Upper lobe of left lung (tissue), 6 donors: ENCODE measurements at regions not wholly inside any gene's neighbourhood (a gene's known extent, or its start where the extent isn't known, plus 50 kb on each side); places are given as distances from the start of the nearest gene placed in this dataset.

ENCODE experiments used
- ATAC-seq, 2 donors: fragments of 200-7000 bp; cut with Tn5 transposase; one replicate each; pipeline ENCODE4 v1.9.1; 2022; ENCODE audit warnings: mild to moderate bottlenecking in 2 of 2, moderate library complexity in 2 of 2; ENCODE audit not compliant: low FRiP score in 2 of 2
- DNase-seq, 2 donors: peaks; one replicate each; pipeline ENCODE4 v3.0.0-alpha.2; 2019 to 2020
- H3K27ac ChIP-seq, 4 donors: fragments of 200-600 bp; sonication (generic); one replicate each; pipeline ENCODE4 v1.5.1; 2016 to 2019
- H3K27me3 ChIP-seq, 4 donors: fragments of 200-600 bp; sonication (generic); one replicate each; pipeline ENCODE4 v1.5.1; 2017 to 2019
- H3K36me3 ChIP-seq, 4 donors: fragments of 200-600 bp; sonication (generic); one replicate each; pipeline ENCODE4 v1.5.1; 2016 to 2019
- H3K4me1 ChIP-seq, 4 donors: fragments of 200-600 bp; sonication (generic); one replicate each; pipeline ENCODE4 v1.5.1; 2018 to 2019
- H3K4me3 ChIP-seq, 4 donors: fragments of 200-600 bp; sonication (generic); one replicate each; pipeline ENCODE4 v1.5.1; 2017 to 2019; ENCODE audit warnings: mild to moderate bottlenecking in 2 of 4, moderate library complexity in 1 of 4
- H3K9me3 ChIP-seq, 4 donors: fragments of 200-600 bp; sonication (generic); one replicate each; pipeline ENCODE4 v1.5.1; 2018 to 2019
- EP300 ChIP-seq, 4 donors: sonication (generic); formaldehyde crosslinking; IDR thresholded peaks; one replicate each; pipeline ENCODE4 v1.5.1; 2017; ENCODE audit warnings: antibody characterized with exemption in 4 of 4, control low read depth in 2 of 4
- POLR2A ChIP-seq, 4 donors: fragments of 450-650 bp; IDR thresholded peaks; one replicate each; pipeline ENCODE4 v1.5.1; 2016 to 2017; ENCODE audit warnings: antibody characterized with exemption in 4 of 4, mild to moderate bottlenecking in 2 of 4
- POLR2AphosphoS5 ChIP-seq, 2 donors: sonication (generic); formaldehyde crosslinking; IDR thresholded peaks; one replicate each; pipeline ENCODE4 v1.5.1; 2017; ENCODE audit warnings: antibody characterized with exemption in 2 of 2
- WGBS, 2 donors: methylation state at CpG; one replicate each; pipeline ENCODE4 v1.1.5; 2017 to 2018; 5-methylcytosine and 5-hydroxymethylcytosine counted together
- TF ChIP-seq, protein P1 (sequence below), 6 experiments: fragments of 450-650 bp in 4 of 6; fragments of 200-600 bp in 2 of 6; sonication (generic) in 2 of 6; IDR thresholded peaks; one replicate each; pipeline ENCODE4 v1.5.1; 2016 to 2019; ENCODE audit warnings: antibody characterized with exemption in 6 of 6
- donor health status: DM: no; HTN: no; CAD: no; lungs with moderate emphysema.
- donor health status: DM: no; HTN: yes; CAD: no; lungs with severe emphysema.

DNA sequence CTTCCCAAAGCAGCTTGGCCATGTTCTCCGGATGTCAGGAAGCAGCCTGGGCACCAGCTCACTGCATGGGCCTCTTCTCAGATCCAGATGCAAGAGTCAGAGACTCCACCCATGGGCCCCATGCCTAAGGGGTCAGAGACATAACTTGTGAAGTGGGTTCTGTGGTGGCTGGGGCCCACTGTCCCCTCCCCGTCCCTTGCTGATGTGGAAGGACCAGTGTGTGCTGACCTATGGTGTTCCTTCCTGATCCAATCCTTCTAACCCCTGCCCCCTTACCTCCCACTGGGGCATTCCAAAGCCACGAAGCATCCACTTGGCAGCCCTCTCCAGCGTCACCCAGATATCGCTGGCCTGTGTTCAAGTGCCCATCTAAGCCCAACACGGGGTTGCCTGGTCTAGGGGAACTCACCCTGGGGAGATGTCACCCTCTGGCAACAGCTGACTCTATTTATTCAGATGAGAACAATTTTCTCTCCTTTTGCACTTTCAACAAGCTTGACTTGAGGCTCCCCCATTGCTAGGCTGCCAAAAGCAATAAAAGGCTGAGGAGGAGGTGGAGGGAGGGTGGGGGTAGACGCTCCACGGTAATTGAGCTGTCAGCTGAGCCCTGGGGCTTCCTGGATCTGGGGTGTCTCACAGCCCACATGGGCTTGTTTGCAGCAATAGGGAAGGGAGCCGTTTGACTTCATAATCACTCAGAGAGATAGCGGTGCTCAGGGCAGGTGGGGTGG lies 158.5 kb downstream of the ADAMTS15 start:
- Histone ChIP-seq H3K27ac (peak overlapping the region in 1 of 4 donors; percentile 6), H3K4me3 (no peak overlapping the region), H3K4me1 (no peaks in the 10 kb centered on the region), H3K36me3 (no peaks in the 10 kb centered on the region), H3K9me3 (no peaks in the 10 kb centered on the region), H3K27me3 (no peaks in the 10 kb centered on the region)
- DNase-seq (no peak), ATAC-seq (no peak)
- no peak for TF ChIP-seq POLR2A (IDR thresholded peaks at IDR 0.05)
- TF ChIP-seq, protein P1, sequence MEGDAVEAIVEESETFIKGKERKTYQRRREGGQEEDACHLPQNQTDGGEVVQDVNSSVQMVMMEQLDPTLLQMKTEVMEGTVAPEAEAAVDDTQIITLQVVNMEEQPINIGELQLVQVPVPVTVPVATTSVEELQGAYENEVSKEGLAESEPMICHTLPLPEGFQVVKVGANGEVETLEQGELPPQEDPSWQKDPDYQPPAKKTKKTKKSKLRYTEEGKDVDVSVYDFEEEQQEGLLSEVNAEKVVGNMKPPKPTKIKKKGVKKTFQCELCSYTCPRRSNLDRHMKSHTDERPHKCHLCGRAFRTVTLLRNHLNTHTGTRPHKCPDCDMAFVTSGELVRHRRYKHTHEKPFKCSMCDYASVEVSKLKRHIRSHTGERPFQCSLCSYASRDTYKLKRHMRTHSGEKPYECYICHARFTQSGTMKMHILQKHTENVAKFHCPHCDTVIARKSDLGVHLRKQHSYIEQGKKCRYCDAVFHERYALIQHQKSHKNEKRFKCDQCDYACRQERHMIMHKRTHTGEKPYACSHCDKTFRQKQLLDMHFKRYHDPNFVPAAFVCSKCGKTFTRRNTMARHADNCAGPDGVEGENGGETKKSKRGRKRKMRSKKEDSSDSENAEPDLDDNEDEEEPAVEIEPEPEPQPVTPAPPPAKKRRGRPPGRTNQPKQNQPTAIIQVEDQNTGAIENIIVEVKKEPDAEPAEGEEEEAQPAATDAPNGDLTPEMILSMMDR (IDR thresholded peaks at IDR 0.05), result no peak
- no peak for TF ChIP-seq EP300 (IDR thresholded peaks at IDR 0.05)
- TF ChIP-seq POLR2AphosphoS5 (IDR thresholded peaks at IDR 0.05), result no peak
- 62 to 69% methylated on average over 9 to 10 of the region's 10 CpGs for WGBS, 2 donors

DNA sequence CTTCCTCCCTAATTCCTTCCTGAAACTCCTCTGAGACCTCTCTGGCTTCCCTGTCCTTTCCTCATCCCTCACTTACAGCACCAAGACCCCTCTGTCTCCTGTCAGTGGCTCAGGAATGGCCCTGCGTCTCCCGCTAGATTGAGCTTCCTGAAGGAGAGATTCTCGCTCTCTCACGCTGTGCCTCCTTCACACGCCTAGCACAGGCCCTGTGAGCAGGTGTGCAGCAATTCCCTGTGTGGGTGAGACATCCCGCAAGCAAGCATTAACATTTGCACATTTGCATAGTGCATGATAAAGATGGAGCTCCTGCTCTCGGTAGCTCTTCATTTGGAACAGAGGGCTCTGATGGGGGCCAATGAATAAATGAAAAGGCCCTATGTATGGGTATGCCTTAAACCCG lies 159.8 kb downstream of the ADAMTS15 start:
- Histone ChIP-seq H3K9me3 (no peaks in the 10 kb centered on the region), H3K27ac (peak overlapping the region in 2 of 4 donors; percentile 35 to 53), H3K4me3 (no peak overlapping the region), H3K4me1 (no peaks in the 10 kb centered on the region), H3K36me3 (no peaks in the 10 kb centered on the region), H3K27me3 (no peaks in the 10 kb centered on the region)
- ATAC-seq (no peak), DNase-seq (no peak)
- WGBS, 2 donors, result 76 to 83% methylated on average over 8 of the region's 8 CpGs
- TF ChIP-seq EP300 (IDR thresholded peaks at IDR 0.05), result no peak
- TF ChIP-seq, protein P1 (IDR thresholded peaks at IDR 0.05), result no peak
- no peak for TF ChIP-seq POLR2AphosphoS5 (IDR thresholded peaks at IDR 0.05)
- TF ChIP-seq POLR2A (IDR thresholded peaks at IDR 0.05), result no peak

DNA sequence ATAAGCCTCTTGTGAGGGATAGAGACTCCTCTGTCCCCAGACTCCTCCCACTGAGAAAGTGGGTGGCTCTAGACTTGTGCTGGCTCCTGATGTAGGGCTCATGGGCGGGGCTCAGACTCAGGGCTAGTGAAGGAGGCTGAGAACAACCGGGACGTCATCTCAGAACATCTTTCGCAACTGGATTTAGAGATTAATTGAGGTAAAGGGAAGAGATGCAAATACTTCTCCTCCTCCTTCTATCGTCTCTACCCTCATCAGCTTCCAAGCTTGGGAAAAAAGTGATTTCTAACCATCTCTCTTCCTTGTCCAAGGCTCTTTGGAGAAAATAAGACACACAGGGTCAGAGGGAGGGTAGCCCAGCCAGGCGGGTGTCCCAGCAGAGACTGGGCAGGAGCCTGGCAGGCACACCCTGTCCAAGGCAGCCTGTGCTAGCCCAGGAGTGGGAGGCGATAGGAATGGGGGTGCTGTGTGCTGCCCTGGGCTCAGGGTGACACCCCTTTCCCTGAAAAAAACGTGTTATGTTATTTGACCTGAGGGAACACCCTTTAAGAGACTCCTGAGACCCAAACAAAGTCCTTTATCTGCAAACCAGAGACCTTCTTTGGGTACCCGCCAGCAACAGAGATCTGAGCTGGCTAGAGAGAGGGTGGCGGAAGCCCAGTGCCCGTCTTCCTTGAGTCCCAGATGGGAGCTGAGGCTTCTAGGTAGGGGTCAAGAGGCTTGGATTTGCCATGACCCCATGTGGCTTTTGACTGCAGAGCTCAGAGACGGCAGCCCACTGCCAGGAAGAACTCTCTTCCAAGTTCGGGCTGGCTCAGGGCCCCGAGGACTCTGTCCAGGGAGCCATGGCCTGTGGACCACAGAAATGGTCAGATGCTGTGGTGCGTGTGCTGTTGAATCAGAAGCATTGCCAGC lies 160.9 kb downstream of the ADAMTS15 start:
- Histone ChIP-seq H3K9me3 (no peaks in the 10 kb centered on the region), H3K4me1 (no peaks in the 10 kb centered on the region), H3K4me3 (no peak overlapping the region), H3K27me3 (no peaks in the 10 kb centered on the region), H3K27ac (peak overlapping the region; percentile 36 to 72 (median 67)), H3K36me3 (no peaks in the 10 kb centered on the region)
- TF ChIP-seq POLR2A (IDR thresholded peaks at IDR 0.05), result no peak
- TF ChIP-seq POLR2AphosphoS5 (IDR thresholded peaks at IDR 0.05), result no peak
- TF ChIP-seq, protein P1 (IDR thresholded peaks at IDR 0.05), result no peak
- no peak for TF ChIP-seq EP300 (IDR thresholded peaks at IDR 0.05)
- DNase-seq (peak; percentile 36 to 63), ATAC-seq (peak; percentile 74 to 93)
- WGBS, 2 donors, result 51 to 65% methylated on average over 15 of the region's 15 CpGs

DNA sequence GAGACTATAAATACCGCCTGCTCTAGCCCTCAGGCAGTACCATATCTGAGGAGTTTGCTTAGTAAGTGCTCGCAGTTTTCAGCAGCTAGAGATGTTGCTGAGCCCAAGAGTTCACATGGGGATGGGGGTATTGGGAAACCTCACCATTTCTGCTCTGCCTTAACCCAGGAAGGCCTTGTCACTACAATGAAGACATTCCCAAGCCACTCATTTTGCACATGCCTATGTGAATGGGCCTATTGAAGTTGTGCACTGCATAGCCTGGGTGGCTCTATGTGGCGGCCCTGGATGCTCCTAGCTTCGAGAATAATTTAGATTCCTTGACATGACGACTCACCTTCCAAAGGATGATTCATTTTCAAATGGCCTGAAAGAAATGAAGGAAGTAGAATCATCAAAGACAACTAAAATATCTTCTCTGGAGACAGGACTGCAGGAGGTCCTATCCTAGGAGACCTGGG lies 163.4 kb downstream of the ADAMTS15 start:
- no peaks in the 10 kb centered on the region for H3K4me1 ChIP-seq
- TF ChIP-seq POLR2AphosphoS5 (IDR thresholded peaks at IDR 0.05) (no peak), EP300 (IDR thresholded peaks at IDR 0.05) (no peak), POLR2A (IDR thresholded peaks at IDR 0.05) (no peak)
- TF ChIP-seq, protein P1 (IDR thresholded peaks at IDR 0.05), result no peak
- no peak overlapping the region for H3K4me3 ChIP-seq
- H3K27ac ChIP-seq, result no peak overlapping the region
- 66 to 73% methylated on average over 5 of the region's 5 CpGs for WGBS, 2 donors
- DNase-seq (no peak), ATAC-seq (no peak)
- H3K9me3 ChIP-seq, result no peaks in the 10 kb centered on the region
- H3K36me3 ChIP-seq, result no peaks in the 10 kb centered on the region
- H3K27me3 ChIP-seq, result no peaks in the 10 kb centered on the region
